HG03432 (cell line): ENCODE measurements at regions not wholly inside any gene's neighbourhood (a gene's known extent, or its start where the extent isn't known, plus 50 kb on each side); places are given as distances from the start of the nearest gene placed in this dataset.
"Not testable (repeated sequence)": the region's sequence is repeated elsewhere in the genome, so short reads cannot be mapped to it uniquely, and the experiment has no call there.

Experiments
- ATAC-seq: cut with Tn5 transposase; IDR thresholded peaks from one replicate; pipeline ENCODE4 v1.9.1; 2021; ENCODE audit warnings: mild to moderate bottlenecking, moderate library complexity; ENCODE audit not compliant: unreplicated experiment

- no peak for ATAC-seq
Measured at GRCh38 chr21:28325618-28326017, 667.1 kb downstream of the LTN1 start.

GRCh38 chr21:28324690-28325089 lies 668.0 kb downstream of the LTN1 start:
- ATAC-seq = no peak

- ATAC-seq = no peak
Measured at GRCh38 chr21:28317177-28317950, 675.3 kb downstream of the LTN1 start.

- ATAC-seq = no peak
Measured at GRCh38 chr21:28311411-28312190, 681.1 kb downstream of the LTN1 start.

GRCh38 chr21:28310711-28311110 lies 682.0 kb downstream of the LTN1 start:
- no peak for ATAC-seq

- ATAC-seq = no peak
Measured at GRCh38 chr21:28310171-28310685, 682.4 kb downstream of the LTN1 start.

GRCh38 chr21:28309596-28309995 lies 683.1 kb downstream of the LTN1 start:
- ATAC-seq = no peak

- ATAC-seq = no peak
Measured at GRCh38 chr21:28308516-28308915, 684.2 kb downstream of the LTN1 start.

- no peak for ATAC-seq
Measured at GRCh38 chr21:28299946-28300345, 692.7 kb downstream of the LTN1 start.

- no peak for ATAC-seq
Measured at GRCh38 chr21:28298251-28298672, 694.4 kb downstream of the LTN1 start.

GRCh38 chr21:28294051-28294450 lies 698.6 kb downstream of the LTN1 start:
- no peak for ATAC-seq

- ATAC-seq = no peak
Measured at GRCh38 chr21:28283641-28284490, 708.8 kb downstream of the LTN1 start.

- no peak for ATAC-seq
Measured at GRCh38 chr21:28282833-28283232, 709.8 kb downstream of the LTN1 start.

GRCh38 chr21:28281357-28281756 lies 711.3 kb downstream of the LTN1 start:
- ATAC-seq = not testable (repeated sequence)

- ATAC-seq = no peak
Measured at GRCh38 chr21:28280611-28281010, 712.1 kb downstream of the LTN1 start.

GRCh38 chr21:28277324-28277723 lies 715.4 kb downstream of the LTN1 start:
- no peak for ATAC-seq

- ATAC-seq = no peak
Measured at GRCh38 chr21:28272272-28272992, 720.2 kb downstream of the LTN1 start.

GRCh38 chr21:28269173-28269572 lies 723.5 kb downstream of the LTN1 start:
- no peak for ATAC-seq

GRCh38 chr21:28268685-28269084 lies 724.0 kb downstream of the LTN1 start:
- ATAC-seq = no peak

GRCh38 chr21:28267449-28267848 lies 725.2 kb downstream of the LTN1 start:
- no peak for ATAC-seq
